GM21825 (cell line): ENCODE measurements at regions not wholly inside any gene's neighbourhood (a gene's known extent, or its start where the extent isn't known, plus 50 kb on each side); places are given as distances from the start of the nearest gene placed in this dataset.

Experiments used
- ATAC-seq: cut with Tn5 transposase; IDR thresholded peaks from one replicate; pipeline ENCODE4 v1.9.1; 2021; ENCODE audit warnings: mild to moderate bottlenecking, moderate library complexity; ENCODE audit not compliant: unreplicated experiment

GRCh38 chr11:45481026-45481425 lies 184.4 kb downstream of the CHST1 start:
- no peak for ATAC-seq

DNA sequence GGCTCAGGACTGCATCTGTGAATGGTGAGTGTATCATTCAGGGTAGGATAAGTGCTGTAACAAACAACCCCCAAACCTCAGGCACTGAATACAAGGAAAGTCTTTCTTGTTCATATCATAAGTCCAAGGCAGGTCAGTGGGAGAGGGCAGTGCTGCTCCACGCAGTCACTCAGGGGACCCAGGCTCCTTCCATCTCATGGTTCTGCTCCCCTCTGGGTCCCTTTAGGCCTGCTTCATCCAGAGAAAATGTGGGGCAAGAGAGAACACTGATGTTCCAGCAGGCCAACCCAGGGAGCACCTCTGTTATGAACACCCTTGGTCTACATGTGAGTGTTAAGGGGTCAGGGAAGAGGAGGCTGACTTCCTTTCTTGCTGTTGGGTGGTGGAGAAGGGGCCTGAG lies 187.8 kb downstream of the CHST1 start:
- no peak for ATAC-seq

DNA sequence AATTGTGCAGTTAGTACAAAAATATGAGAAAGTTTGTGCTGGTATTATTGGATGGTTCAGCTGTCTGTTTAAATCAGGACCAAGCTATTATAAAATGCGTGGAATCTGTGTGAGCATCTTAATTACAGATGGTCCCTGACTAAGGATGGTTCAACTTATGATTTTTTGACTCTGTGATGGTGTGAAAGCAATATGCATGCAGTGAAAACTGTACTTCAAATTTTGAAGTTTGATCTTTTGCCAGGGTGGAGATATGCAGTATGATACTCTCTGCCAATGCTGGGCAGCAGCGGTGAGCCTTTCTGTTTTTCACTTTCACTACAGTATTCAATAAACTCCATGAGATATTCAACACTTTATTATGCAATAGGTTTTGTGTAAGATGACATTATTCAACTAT lies 189.3 kb downstream of the CHST1 start:
- ATAC-seq = no peak

- no peak for ATAC-seq
Measured at GRCh38 chr11:45475173-45475572, 189.0 kb upstream of the SYT13 start.

GRCh38 chr11:45473341-45473895 lies 187.3 kb upstream of the SYT13 start:
- ATAC-seq = no peak

- ATAC-seq = no peak
Measured at GRCh38 chr11:45472716-45473317, 186.7 kb upstream of the SYT13 start.

DNA sequence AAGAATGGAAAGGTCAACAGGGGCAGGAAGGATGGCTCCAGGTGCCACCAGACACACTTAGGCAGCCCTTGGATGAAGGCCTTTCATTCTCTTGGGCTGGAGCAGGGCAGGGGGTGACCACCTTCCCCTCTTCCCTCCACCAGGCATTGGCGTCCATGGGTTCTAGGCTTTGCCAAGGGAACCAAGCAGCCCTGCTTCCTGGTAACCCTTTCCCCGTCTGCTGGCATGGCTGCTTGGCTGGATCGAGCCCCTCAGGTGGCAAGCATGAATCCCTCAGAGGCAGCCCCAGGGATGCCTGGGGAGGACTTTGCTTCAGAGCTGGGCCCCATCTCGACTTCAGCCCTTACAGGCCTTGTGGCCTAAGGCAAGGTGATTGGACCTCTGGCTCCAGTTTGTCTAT lies 185.1 kb upstream of the SYT13 start:
- no peak for ATAC-seq

GRCh38 chr11:45470794-45471167 lies 184.6 kb upstream of the SYT13 start:
- ATAC-seq = no peak

GRCh38 chr11:45470151-45470793 lies 184.1 kb upstream of the SYT13 start:
- no peak for ATAC-seq

DNA sequence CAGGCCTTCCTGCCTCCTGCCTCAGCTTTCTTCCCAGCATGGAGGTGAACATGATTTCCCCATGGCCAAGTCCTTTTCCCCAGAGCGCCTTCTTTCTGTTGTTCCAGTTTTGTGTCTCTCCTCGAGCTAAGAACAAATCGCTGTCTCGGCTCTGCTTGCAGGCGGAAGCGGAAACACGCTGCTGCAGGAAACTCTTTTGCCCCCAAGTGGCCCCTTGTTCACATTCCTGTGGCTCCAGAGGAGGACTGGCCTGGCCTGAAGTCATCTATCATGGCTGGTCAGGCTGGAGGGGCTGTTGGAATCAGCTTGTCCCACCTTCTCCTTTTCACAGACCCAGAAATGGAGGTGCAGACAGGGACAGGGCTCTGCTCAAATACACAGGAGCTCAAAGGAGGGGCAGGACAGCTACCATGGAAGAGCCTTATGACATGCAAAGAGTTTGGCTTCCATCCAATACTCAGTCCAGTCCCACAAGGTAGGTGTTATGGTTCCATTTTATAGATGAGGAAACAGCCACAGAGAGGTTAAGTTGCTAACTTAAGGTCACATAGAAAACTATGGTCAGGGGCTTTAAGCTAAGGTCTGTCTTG lies 182.2 kb upstream of the SYT13 start:
- ATAC-seq = no peak

DNA sequence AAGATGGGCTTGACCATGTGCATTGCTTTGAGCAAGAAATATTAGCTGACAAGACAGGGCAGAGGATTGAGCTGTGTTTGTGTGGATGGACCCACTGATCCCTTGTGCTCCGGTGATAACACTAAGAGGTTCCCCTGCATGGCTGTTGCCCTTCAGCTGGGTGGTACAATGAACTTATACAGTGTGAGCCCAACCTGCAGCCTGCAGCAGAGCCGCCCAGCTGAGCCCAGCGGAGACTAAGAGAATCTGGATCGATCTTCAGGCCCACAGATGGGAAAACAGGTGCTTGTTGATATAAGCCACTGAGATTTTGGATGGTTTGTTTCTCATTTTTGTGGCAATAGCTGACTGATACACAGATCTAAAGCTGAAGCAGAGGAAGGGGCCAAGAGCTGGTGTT lies 177.4 kb upstream of the SYT13 start:
- no peak for ATAC-seq

GRCh38 chr11:45461514-45461913 lies 175.4 kb upstream of the SYT13 start:
- no peak for ATAC-seq

- no peak for ATAC-seq
Measured at GRCh38 chr11:45459491-45459890, 173.3 kb upstream of the SYT13 start.

DNA sequence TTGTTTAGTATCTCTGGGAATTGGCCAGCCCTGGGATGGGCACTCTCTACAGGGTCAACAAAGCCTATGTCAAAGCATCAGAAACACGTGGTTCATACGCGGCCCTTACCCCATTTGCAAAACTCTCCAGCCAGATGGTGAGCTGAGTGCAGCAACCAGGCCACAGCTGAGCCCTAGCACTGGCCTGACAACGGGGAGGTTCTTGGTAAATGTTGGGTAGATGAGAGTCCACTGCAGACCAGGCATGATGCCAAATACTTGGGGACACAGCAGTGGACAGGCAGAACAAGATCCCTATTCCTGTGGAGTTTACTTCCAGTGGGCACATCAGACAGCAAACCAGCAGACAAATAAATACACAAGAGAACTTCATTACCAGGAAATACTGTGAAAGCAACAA lies 172.1 kb upstream of the SYT13 start:
- no peak for ATAC-seq

DNA sequence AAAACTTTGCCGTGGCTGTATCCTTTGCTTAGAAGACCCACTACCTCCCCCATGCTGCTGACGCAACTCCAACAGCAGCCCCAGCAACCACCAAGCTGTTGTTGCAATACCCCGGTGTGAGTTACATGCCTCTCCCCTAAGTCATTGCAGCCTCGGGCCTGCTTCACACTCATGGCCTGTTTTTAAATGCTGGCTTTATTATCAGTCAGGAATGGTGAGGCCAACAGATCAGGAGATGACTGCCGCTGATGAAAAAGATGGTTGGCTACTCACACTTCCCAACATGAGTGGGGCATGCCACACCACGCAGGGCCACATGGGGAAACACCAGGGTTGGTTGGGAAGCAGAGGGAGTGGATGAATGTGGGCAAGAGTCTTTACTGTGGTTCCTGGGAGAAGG lies 171.5 kb upstream of the SYT13 start:
- ATAC-seq = no peak

DNA sequence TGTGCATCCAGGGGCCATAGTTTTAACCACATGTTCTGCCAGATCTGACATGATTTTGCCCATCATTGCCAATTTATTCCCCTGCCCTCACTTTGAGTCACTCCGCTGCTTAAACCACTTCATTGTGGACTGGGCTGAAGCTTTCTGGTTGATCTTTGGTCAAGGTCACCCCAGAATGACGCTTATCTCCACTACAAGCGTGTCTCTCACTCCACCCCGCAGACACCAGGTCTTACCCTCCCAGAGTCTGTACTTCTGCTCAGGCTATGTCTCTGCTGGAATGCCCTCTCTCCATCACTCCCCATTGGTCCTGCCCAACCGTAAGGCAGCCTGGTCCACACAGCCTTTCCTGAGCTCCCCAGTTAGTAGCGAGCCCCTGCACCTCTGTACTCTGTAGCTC lies 170.5 kb upstream of the SYT13 start:
- no peak for ATAC-seq

GRCh38 chr11:45455536-45455935 lies 169.4 kb upstream of the SYT13 start:
- no peak for ATAC-seq

DNA sequence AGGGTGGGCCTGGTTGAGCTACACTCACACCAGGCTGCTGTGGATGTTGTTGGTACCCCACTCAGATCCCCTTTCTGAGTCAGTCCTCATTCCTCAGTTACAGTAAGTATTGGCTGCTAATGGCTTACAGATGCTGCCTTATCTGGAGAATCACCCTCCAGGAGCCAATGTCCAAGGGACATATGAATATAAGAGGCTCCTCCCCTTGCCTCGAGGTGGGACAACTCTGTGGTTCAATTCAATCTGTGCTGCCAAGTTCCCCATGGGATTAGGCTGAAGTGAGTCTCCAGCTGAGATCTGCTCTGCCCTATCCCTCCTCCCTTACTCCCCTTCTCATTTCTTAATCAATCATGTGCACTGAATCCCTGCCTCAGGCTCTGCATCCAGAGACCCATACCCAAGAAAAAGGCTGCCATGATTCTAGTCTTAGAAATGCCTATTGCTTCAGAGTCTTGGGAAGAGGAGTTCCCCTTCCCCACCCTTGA lies 168.8 kb upstream of the SYT13 start:
- no peak for ATAC-seq

DNA sequence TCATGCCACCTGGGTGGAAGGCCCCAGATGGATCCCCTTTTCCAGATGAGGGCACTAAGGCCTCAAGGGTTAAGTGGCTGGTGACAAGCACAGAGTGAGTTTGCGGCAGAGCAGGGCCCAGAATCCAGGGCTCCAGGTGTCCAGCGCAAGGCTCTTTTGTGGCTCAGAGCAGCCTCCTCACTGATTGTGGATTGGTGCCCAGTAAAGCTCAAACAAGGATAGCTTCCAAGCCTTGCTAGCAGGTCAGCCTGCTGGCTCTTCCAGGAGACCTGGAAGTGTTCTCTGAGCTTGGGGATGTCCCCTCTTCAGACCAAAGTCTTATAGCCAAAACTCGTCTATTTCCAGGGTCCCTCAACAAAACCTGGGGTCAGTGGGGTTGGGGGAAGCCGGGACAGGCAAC lies 167.6 kb upstream of the SYT13 start:
- no peak for ATAC-seq

- ATAC-seq = no peak
Measured at GRCh38 chr11:45451766-45452440, 165.8 kb upstream of the SYT13 start.

DNA sequence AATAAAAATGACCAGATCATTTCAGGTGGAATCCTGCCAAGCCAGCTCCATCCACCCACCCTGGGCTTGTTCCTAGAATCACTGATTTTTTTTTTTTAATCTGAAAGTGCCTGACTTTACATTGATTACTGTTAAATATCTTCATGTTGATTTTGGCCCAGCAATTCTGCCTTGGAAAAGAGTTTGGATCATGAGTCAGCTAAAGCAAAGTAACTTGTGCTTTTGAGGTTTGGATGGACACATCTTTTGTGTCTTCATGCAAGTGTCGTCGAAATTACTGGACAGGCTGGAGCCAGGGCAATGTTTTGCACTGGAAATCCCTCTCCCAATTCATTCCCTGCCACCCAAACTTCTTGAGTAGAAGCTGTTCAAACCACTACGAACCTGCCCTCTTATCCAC lies 164.0 kb upstream of the SYT13 start:
- ATAC-seq = no peak
